Bronchial epithelial cell (primary cell): ENCODE measurements at regions not wholly inside any gene's neighbourhood (a gene's known extent, or its start where the extent isn't known, plus 50 kb on each side); places are given as distances from the start of the nearest gene placed in this dataset.
A peak's percentile ranks its signal among the peaks of the same experiment; 100 is the strongest.

Source experiments
- DNase-seq: peaks from one replicate; pipeline ENCODE4 v3.0.0-alpha.2; 2010; ENCODE audit warnings: low read depth
- FAIRE-seq: peaks from 2 replicates; lab custom pipeline; 2011; peaks lifted over from hg19 to GRCh38; lab: Jason Lieb, UNC
- H3K27me3 ChIP-seq: 2 replicates; pipeline ENCODE4 v1.5.1; 2011; ENCODE audit warnings: low read length; ENCODE audit not compliant: control insufficient read depth, insufficient read depth
- H3K36me3 ChIP-seq: 2 replicates; pipeline ENCODE4 v1.5.1; 2011; ENCODE audit warnings: low read length; ENCODE audit not compliant: control insufficient read depth, insufficient read depth
- H3K4me3 ChIP-seq: 2 replicates; pipeline ENCODE4 v1.5.1; 2011; ENCODE audit warnings: mild to moderate bottlenecking, low read depth, low read length, control low read depth
- CTCF ChIP-seq: IDR thresholded peaks from 2 replicates; pipeline ENCODE4 v1.5.1; 2011; ENCODE audit warnings: mild to moderate bottlenecking, moderate library complexity, low read length, control low read depth, inconsistent platforms; ENCODE audit not compliant: insufficient read depth, severe bottlenecking

GRCh38 chr5:79875230-79875629 lies 115.8 kb downstream of the MTX3 start:
- no peak for FAIRE-seq
- Histone ChIP-seq H3K4me3 (no peak overlapping the region), H3K36me3 (no peaks in the 10 kb centered on the region), H3K27me3 (no peaks in the 10 kb centered on the region)
- no peak for DNase-seq
- no peak for TF ChIP-seq CTCF

- TF ChIP-seq CTCF: no peak
- Histone ChIP-seq H3K4me3 (no peak overlapping the region), H3K36me3 (no peaks in the 10 kb centered on the region), H3K27me3 (no peaks in the 10 kb centered on the region)
- DNase-seq: no peak
- no peak for FAIRE-seq
These were observed 117.9 kb downstream of the MTX3 start for GRCh38 chr5:79873187-79873586.

GRCh38 chr5:79872291-79872690 lies 118.8 kb downstream of the MTX3 start:
- Histone ChIP-seq H3K27me3 (no peaks in the 10 kb centered on the region), H3K36me3 (no peaks in the 10 kb centered on the region), H3K4me3 (no peak overlapping the region)
- no peak for TF ChIP-seq CTCF
- no peak for DNase-seq
- FAIRE-seq: no peak

GRCh38 chr5:79871364-79872120 lies 119.5 kb downstream of the MTX3 start:
- TF ChIP-seq CTCF: no peak
- H3K27me3 ChIP-seq: no peaks in the 10 kb centered on the region

GRCh38 chr5:79868163-79868670 lies 122.8 kb downstream of the MTX3 start:
- no peaks in the 10 kb centered on the region for H3K36me3 ChIP-seq
- no peak for TF ChIP-seq CTCF
- FAIRE-seq (peak; percentile 58), DNase-seq (no peak)
- no peak overlapping the region for H3K4me3 ChIP-seq
- H3K27me3 ChIP-seq: no peaks in the 10 kb centered on the region

More at GRCh38 chr5:79871364-79872120, 119.5 kb downstream of the MTX3 start:
- no peak for FAIRE-seq
- Histone ChIP-seq H3K4me3 (no peak overlapping the region), H3K36me3 (no peaks in the 10 kb centered on the region)
- no peak for DNase-seq
